ENCODE measurements at regions not wholly inside any gene's neighbourhood (a gene's known extent, or its start where the extent isn't known, plus 50 kb on each side); places are given as distances from the start of the nearest gene placed in this dataset.

DNA sequence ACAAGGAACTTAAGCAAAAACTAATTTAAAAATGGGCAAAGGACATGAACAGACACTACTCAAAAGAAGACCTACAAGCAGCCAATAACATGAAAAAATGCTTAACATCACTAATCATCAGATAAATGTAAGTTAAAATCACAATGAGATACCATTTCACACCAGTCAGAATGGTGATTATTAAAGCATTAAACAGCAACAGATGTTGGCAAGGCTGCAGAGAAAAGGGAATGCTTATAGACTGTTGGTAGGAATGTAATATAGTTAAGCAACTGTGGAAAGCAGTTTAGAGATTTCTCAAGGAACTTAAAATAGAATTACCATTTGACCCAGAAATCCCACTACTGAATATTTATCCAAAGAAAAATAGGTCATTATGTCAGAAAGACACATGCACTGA, 482.2 kb downstream of the SQOR start:
- no peaks in the 10 kb centered on the region for H3K4me1 ChIP-seq (ENCODE audit: control insufficient read depth, insufficient read depth, low read depth, low read length)
- H3K9ac ChIP-seq (ENCODE audit: low read length) = no peak overlapping the region
- no peak overlapping the region for H2BK5ac ChIP-seq (ENCODE audit: low read depth, low read length, poor library complexity, severe bottlenecking)
- no peak overlapping the region for H2BK120ac ChIP-seq (ENCODE audit: low read depth, low read length)
- H2BK12ac ChIP-seq (ENCODE audit: low read length in 2 of 2) = no peak overlapping the region
- no peaks in the 10 kb centered on the region for H3K79me1 ChIP-seq (replicated peaks; ENCODE audit: low read length, poor library complexity, severe bottlenecking)
- no peak overlapping the region for H4K91ac ChIP-seq (ENCODE audit: low read length)
- H3K27ac ChIP-seq (ENCODE audit: low read length, poor library complexity, severe bottlenecking) = no peak overlapping the region
- H2BK15ac ChIP-seq (ENCODE audit: low read depth, poor library complexity, severe bottlenecking) = no peak overlapping the region
- H3K23ac ChIP-seq (ENCODE audit: low read length in 2 of 2) = no peak overlapping the region
- H3K4ac ChIP-seq (ENCODE audit: low read depth in 1 of 2, low read length in 2 of 2) = no peak overlapping the region
- no peak overlapping the region for H3K4me3 ChIP-seq (ENCODE audit: insufficient read depth in 1 of 2, low read depth in 1 of 2, low read length in 2 of 2)
- H3K36me3 ChIP-seq (ENCODE audit: control insufficient read depth in 1 of 2, insufficient read depth in 2 of 2, low read depth in 1 of 2, low read length in 2 of 2) = no peaks in the 10 kb centered on the region
- DNase-seq = no peak
- no peak overlapping the region for H2AFZ ChIP-seq (ENCODE audit: low read depth, low read length)
- no peak overlapping the region for H4K8ac ChIP-seq (ENCODE audit: low read length)
- no peaks in the 10 kb centered on the region for H3K27me3 ChIP-seq (ENCODE audit: control insufficient read depth in 1 of 2, insufficient read depth in 1 of 2, low read length in 2 of 2)
- H2AK5ac ChIP-seq (ENCODE audit: low read length, severe bottlenecking) = no peak overlapping the region
- H3K14ac ChIP-seq (ENCODE audit: low read length in 2 of 2) = no peak overlapping the region
- peaks cover 19% of the 10 kb centered on the region for H3K9me3 ChIP-seq (ENCODE audit: control insufficient read depth, low read length)
- H3K18ac ChIP-seq (ENCODE audit: low read depth in 1 of 2, low read length in 2 of 2) = no peak overlapping the region
- no peak overlapping the region for H3K4me2 ChIP-seq (ENCODE audit: low read length, poor library complexity, severe bottlenecking)

GRCh38 chr15:46120713-46121112, 485.9 kb downstream of the SQOR start:
- H2BK5ac ChIP-seq (ENCODE audit: low read depth, low read length, poor library complexity, severe bottlenecking) = no peak overlapping the region
- H3K14ac ChIP-seq (ENCODE audit: low read length in 2 of 2) = no peak overlapping the region
- no peaks in the 10 kb centered on the region for H3K79me1 ChIP-seq (replicated peaks; ENCODE audit: low read length, poor library complexity, severe bottlenecking)
- no peak for DNase-seq
- no peaks in the 10 kb centered on the region for H3K27me3 ChIP-seq (ENCODE audit: control insufficient read depth in 1 of 2, insufficient read depth in 1 of 2, low read length in 2 of 2)
- H3K4ac ChIP-seq (ENCODE audit: low read depth in 1 of 2, low read length in 2 of 2) = no peak overlapping the region
- H4K91ac ChIP-seq (ENCODE audit: low read length) = no peak overlapping the region
- no peak overlapping the region for H3K4me2 ChIP-seq (ENCODE audit: low read length, poor library complexity, severe bottlenecking)
- no peaks in the 10 kb centered on the region for H3K4me1 ChIP-seq (ENCODE audit: control insufficient read depth, insufficient read depth, low read depth, low read length)
- H3K4me3 ChIP-seq (ENCODE audit: insufficient read depth in 1 of 2, low read depth in 1 of 2, low read length in 2 of 2) = no peak overlapping the region
- no peak overlapping the region for H3K27ac ChIP-seq (ENCODE audit: low read length, poor library complexity, severe bottlenecking)
- no peak overlapping the region for H2BK120ac ChIP-seq (ENCODE audit: low read depth, low read length)
- no peaks in the 10 kb centered on the region for H3K36me3 ChIP-seq (ENCODE audit: control insufficient read depth in 1 of 2, insufficient read depth in 2 of 2, low read depth in 1 of 2, low read length in 2 of 2)
- no peak overlapping the region for H2BK12ac ChIP-seq (ENCODE audit: low read length in 2 of 2)
- no peak overlapping the region for H3K18ac ChIP-seq (ENCODE audit: low read depth in 1 of 2, low read length in 2 of 2)
- H3K9ac ChIP-seq (ENCODE audit: low read length) = no peak overlapping the region
- peaks cover 22% of the 10 kb centered on the region for H3K9me3 ChIP-seq (ENCODE audit: control insufficient read depth, low read length)
- H3K23ac ChIP-seq (ENCODE audit: low read length in 2 of 2) = no peak overlapping the region
- no peak overlapping the region for H4K8ac ChIP-seq (ENCODE audit: low read length)
- H2AK5ac ChIP-seq (ENCODE audit: low read length, severe bottlenecking) = no peak overlapping the region
- H2BK15ac ChIP-seq (ENCODE audit: low read depth, poor library complexity, severe bottlenecking) = no peak overlapping the region
- no CpG with 5 or more reads among the region's 3 CpGs for WGBS
- no peak overlapping the region for H2AFZ ChIP-seq (ENCODE audit: low read depth, low read length)

DNA sequence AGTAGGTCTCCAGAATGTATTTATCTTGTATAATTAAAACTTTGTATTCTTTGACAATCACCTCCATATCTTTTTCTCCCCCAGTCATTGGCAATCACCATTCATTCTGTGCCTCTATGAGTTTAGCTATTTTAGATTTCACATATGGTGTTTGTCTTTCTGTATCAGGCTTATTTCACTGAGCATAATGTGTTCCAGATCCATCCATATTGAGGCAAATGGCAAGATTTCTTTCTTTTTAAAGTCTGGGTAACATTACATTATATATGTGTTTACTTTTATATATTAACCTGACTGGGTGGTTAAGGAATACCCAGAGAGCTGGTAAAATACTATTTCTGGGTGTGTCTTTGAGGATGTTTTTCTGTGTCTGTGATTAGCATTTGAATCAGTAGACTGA, 486.6 kb downstream of the SQOR start:
- Histone ChIP-seq H3K9ac (ENCODE audit: low read length) (no peak overlapping the region), H3K14ac (ENCODE audit: low read length in 2 of 2) (no peak overlapping the region), H2BK15ac (ENCODE audit: low read depth, poor library complexity, severe bottlenecking) (no peak overlapping the region), H4K8ac (ENCODE audit: low read length) (no peak overlapping the region), H3K9me3 (ENCODE audit: control insufficient read depth, low read length) (peaks cover 25% of the 10 kb centered on the region), H2BK120ac (ENCODE audit: low read depth, low read length) (no peak overlapping the region), H3K4me3 (ENCODE audit: insufficient read depth in 1 of 2, low read depth in 1 of 2, low read length in 2 of 2) (no peak overlapping the region), H2AK5ac (ENCODE audit: low read length, severe bottlenecking) (no peak overlapping the region), H4K91ac (ENCODE audit: low read length) (no peak overlapping the region), H3K18ac (ENCODE audit: low read depth in 1 of 2, low read length in 2 of 2) (no peak overlapping the region), H3K27me3 (ENCODE audit: control insufficient read depth in 1 of 2, insufficient read depth in 1 of 2, low read length in 2 of 2) (no peaks in the 10 kb centered on the region), H2AFZ (ENCODE audit: low read depth, low read length) (no peak overlapping the region), H2BK12ac (ENCODE audit: low read length in 2 of 2) (no peak overlapping the region), H3K27ac (ENCODE audit: low read length, poor library complexity, severe bottlenecking) (no peak overlapping the region), H2BK5ac (ENCODE audit: low read depth, low read length, poor library complexity, severe bottlenecking) (no peak overlapping the region), H3K79me1 (replicated peaks; ENCODE audit: low read length, poor library complexity, severe bottlenecking) (no peaks in the 10 kb centered on the region), H3K36me3 (ENCODE audit: control insufficient read depth in 1 of 2, insufficient read depth in 2 of 2, low read depth in 1 of 2, low read length in 2 of 2) (no peaks in the 10 kb centered on the region), H3K4me2 (ENCODE audit: low read length, poor library complexity, severe bottlenecking) (no peak overlapping the region), H3K23ac (ENCODE audit: low read length in 2 of 2) (no peak overlapping the region), H3K4me1 (ENCODE audit: control insufficient read depth, insufficient read depth, low read depth, low read length) (no peaks in the 10 kb centered on the region), H3K4ac (ENCODE audit: low read depth in 1 of 2, low read length in 2 of 2) (no peak overlapping the region)
- DNase-seq = no peak

DNA sequence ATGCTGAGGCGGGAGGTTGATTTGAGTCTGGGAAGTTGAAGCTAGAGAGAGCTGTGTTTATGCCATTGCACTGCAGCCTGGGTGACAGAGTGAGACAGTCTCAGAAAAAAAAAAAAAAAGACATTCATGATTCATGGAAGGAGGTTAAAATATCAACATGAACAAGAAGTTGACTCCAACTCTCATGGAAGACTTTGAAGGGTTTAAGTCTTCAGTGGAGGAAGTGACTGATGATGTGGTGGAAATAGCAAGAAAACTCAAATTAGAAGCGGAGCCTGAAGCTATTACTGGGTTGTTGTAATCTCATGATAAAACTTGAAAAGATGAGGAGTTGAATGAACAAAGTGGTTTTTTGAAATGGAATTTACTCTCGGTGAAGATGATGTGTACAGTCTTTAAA, 491.8 kb downstream of the SQOR start:
- DNase-seq = no peak
- no peak overlapping the region for H2AFZ ChIP-seq (ENCODE audit: low read depth, low read length)
- H2BK120ac ChIP-seq (ENCODE audit: low read depth, low read length) = no peak overlapping the region
- peaks cover 25% of the 10 kb centered on the region for H3K9me3 ChIP-seq (ENCODE audit: control insufficient read depth, low read length)
- H4K91ac ChIP-seq (ENCODE audit: low read length) = no peak overlapping the region
- H3K27me3 ChIP-seq (ENCODE audit: control insufficient read depth in 1 of 2, insufficient read depth in 1 of 2, low read length in 2 of 2) = no peaks in the 10 kb centered on the region
- H3K36me3 ChIP-seq (ENCODE audit: control insufficient read depth in 1 of 2, insufficient read depth in 2 of 2, low read depth in 1 of 2, low read length in 2 of 2) = no peaks in the 10 kb centered on the region
- H3K27ac ChIP-seq (ENCODE audit: low read length, poor library complexity, severe bottlenecking) = no peak overlapping the region
- H3K9ac ChIP-seq (ENCODE audit: low read length) = no peak overlapping the region
- H3K4me1 ChIP-seq (ENCODE audit: control insufficient read depth, insufficient read depth, low read depth, low read length) = no peaks in the 10 kb centered on the region
- H3K79me1 ChIP-seq (replicated peaks; ENCODE audit: low read length, poor library complexity, severe bottlenecking) = no peaks in the 10 kb centered on the region
- no peak overlapping the region for H3K18ac ChIP-seq (ENCODE audit: low read depth in 1 of 2, low read length in 2 of 2)
- no peak overlapping the region for H4K8ac ChIP-seq (ENCODE audit: low read length)
- no peak overlapping the region for H3K4me2 ChIP-seq (ENCODE audit: low read length, poor library complexity, severe bottlenecking)
- H2BK15ac ChIP-seq (ENCODE audit: low read depth, poor library complexity, severe bottlenecking) = no peak overlapping the region
- H2BK12ac ChIP-seq (ENCODE audit: low read length in 2 of 2) = no peak overlapping the region
- no peak overlapping the region for H3K4me3 ChIP-seq (ENCODE audit: insufficient read depth in 1 of 2, low read depth in 1 of 2, low read length in 2 of 2)
- no peak overlapping the region for H3K23ac ChIP-seq (ENCODE audit: low read length in 2 of 2)
- no peak overlapping the region for H3K4ac ChIP-seq (ENCODE audit: low read depth in 1 of 2, low read length in 2 of 2)
- no peak overlapping the region for H3K14ac ChIP-seq (ENCODE audit: low read length in 2 of 2)
- no peak overlapping the region for H2AK5ac ChIP-seq (ENCODE audit: low read length, severe bottlenecking)
- H2BK5ac ChIP-seq (ENCODE audit: low read depth, low read length, poor library complexity, severe bottlenecking) = no peak overlapping the region
- 77% methylated on average over 3 of the region's 3 CpGs for WGBS
